ENCODE measurements at regions not wholly inside any gene's neighbourhood (a gene's known extent, or its start where the extent isn't known, plus 50 kb on each side); places are given as distances from the start of the nearest gene placed in this dataset.

GRCh38 chr3:151548195-151548594 lies 87.3 kb upstream of the IGSF10 start:
- no peak for TF ChIP-seq POLR2A (IDR thresholded peaks at IDR 0.05)
- TF ChIP-seq, protein P1, sequence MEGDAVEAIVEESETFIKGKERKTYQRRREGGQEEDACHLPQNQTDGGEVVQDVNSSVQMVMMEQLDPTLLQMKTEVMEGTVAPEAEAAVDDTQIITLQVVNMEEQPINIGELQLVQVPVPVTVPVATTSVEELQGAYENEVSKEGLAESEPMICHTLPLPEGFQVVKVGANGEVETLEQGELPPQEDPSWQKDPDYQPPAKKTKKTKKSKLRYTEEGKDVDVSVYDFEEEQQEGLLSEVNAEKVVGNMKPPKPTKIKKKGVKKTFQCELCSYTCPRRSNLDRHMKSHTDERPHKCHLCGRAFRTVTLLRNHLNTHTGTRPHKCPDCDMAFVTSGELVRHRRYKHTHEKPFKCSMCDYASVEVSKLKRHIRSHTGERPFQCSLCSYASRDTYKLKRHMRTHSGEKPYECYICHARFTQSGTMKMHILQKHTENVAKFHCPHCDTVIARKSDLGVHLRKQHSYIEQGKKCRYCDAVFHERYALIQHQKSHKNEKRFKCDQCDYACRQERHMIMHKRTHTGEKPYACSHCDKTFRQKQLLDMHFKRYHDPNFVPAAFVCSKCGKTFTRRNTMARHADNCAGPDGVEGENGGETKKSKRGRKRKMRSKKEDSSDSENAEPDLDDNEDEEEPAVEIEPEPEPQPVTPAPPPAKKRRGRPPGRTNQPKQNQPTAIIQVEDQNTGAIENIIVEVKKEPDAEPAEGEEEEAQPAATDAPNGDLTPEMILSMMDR (IDR thresholded peaks at IDR 0.05): no peak
